Neural progenitor cell (in vitro differentiated cells): ENCODE measurements at regions not wholly inside any gene's neighbourhood (a gene's known extent, or its start where the extent isn't known, plus 50 kb on each side); places are given as distances from the start of the nearest gene placed in this dataset.

Experiments used
- EZH2phosphoT487 ChIP-seq: fragments of 200-600 bp; sonication (generic); IDR thresholded peaks from 2 replicates; pipeline ENCODE4 v1.6.1; 2017; ENCODE audit warnings: antibody characterized with exemption
- TF ChIP-seq, protein P1 (sequence below): fragments of 200-600 bp; sonication (generic); IDR thresholded peaks from 2 replicates; pipeline ENCODE4 v1.5.1; 2017; ENCODE audit warnings: antibody characterized with exemption, mild to moderate bottlenecking

DNA sequence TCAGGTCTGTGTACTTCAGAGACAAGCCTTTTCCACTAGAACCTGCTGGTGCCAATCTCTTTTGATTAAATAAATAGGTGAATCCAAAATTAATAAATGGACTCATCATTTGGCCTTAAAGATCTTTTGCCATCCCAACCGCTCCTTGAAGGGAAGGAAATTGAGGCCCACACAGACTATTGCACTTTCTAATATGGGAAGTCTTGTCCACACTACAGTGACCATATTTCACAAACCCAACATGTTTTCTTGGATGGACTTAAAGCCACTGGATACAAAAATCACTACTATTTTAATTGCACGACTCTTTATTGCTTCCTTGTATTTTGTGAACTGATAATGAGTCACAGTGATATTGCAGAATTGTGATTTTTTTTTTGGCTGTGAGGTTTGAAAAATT is 135.0 kb downstream of the DIRAS2 start:
- TF ChIP-seq, protein P1, sequence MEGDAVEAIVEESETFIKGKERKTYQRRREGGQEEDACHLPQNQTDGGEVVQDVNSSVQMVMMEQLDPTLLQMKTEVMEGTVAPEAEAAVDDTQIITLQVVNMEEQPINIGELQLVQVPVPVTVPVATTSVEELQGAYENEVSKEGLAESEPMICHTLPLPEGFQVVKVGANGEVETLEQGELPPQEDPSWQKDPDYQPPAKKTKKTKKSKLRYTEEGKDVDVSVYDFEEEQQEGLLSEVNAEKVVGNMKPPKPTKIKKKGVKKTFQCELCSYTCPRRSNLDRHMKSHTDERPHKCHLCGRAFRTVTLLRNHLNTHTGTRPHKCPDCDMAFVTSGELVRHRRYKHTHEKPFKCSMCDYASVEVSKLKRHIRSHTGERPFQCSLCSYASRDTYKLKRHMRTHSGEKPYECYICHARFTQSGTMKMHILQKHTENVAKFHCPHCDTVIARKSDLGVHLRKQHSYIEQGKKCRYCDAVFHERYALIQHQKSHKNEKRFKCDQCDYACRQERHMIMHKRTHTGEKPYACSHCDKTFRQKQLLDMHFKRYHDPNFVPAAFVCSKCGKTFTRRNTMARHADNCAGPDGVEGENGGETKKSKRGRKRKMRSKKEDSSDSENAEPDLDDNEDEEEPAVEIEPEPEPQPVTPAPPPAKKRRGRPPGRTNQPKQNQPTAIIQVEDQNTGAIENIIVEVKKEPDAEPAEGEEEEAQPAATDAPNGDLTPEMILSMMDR = no peak
- no peak for TF ChIP-seq EZH2phosphoT487
